ENCODE measurements at regions not wholly inside any gene's neighbourhood (a gene's known extent, or its start where the extent isn't known, plus 50 kb on each side); places are given as distances from the start of the nearest gene placed in this dataset.

- Histone ChIP-seq H3K27me3 (no peaks in the 10 kb centered on the region), H3K9me3 (no peaks in the 10 kb centered on the region), H3K27ac (no peak overlapping the region), H3K4me3 (no peak overlapping the region), H3K4me1 (peaks cover 0 to 13% (median 8%) of the 10 kb centered on the region in 4 donors), H3K36me3 (no peaks in the 10 kb centered on the region)
- intact Hi-C loops (cut with DNase I), result no loop called here
- WGBS, 2 donors, result 86 to 89% methylated on average over 7 of the region's 7 CpGs
- TF ChIP-seq POLR2A (IDR thresholded peaks at IDR 0.05), result no peak
- no peak for TF ChIP-seq EP300 (IDR thresholded peaks at IDR 0.05)
- no peak for TF ChIP-seq CTCF (IDR thresholded peaks at IDR 0.05)
- TF ChIP-seq POLR2AphosphoS5 (IDR thresholded peaks at IDR 0.05), result no peak
- no peak for DNase-seq
Measured at GRCh38 chr3:159923336-159923735, 65.3 kb upstream of the IL12A start.

- WGBS, 2 donors, result 90 to 93% methylated on average over 6 of the region's 6 CpGs
- no peaks in the 10 kb centered on the region for H3K9me3 ChIP-seq
- intact Hi-C loops (cut with DNase I), result no loop called here
- TF ChIP-seq POLR2AphosphoS5 (IDR thresholded peaks at IDR 0.05) (no peak), EP300 (IDR thresholded peaks at IDR 0.05) (no peak), CTCF (IDR thresholded peaks at IDR 0.05) (no peak), POLR2A (IDR thresholded peaks at IDR 0.05) (no peak)
- no peak overlapping the region for H3K27ac ChIP-seq
- no peaks in the 10 kb centered on the region for H3K27me3 ChIP-seq
- H3K36me3 ChIP-seq, result no peaks in the 10 kb centered on the region
- peaks cover 0 to 19% (median 14%) of the 10 kb centered on the region in 4 donors for H3K4me1 ChIP-seq
- no peak overlapping the region for H3K4me3 ChIP-seq
- DNase-seq, result no peak
Measured at GRCh38 chr3:159923956-159924355, 64.7 kb upstream of the IL12A start.

GRCh38 chr3:159924411-159924810 lies 64.2 kb upstream of the IL12A start:
- no peak overlapping the region for H3K27ac ChIP-seq
- no peak overlapping the region for H3K4me3 ChIP-seq
- no peaks in the 10 kb centered on the region for H3K36me3 ChIP-seq
- no peak for DNase-seq
- H3K4me1 ChIP-seq, result peaks cover 0 to 24% (median 18%) of the 10 kb centered on the region in 4 donors
- no peaks in the 10 kb centered on the region for H3K9me3 ChIP-seq
- 91 to 96% methylated on average over 1 of the region's 1 CpG for WGBS, 2 donors
- no peaks in the 10 kb centered on the region for H3K27me3 ChIP-seq
- no peak for TF ChIP-seq CTCF (IDR thresholded peaks at IDR 0.05)
- TF ChIP-seq EP300 (IDR thresholded peaks at IDR 0.05), result no peak
- no peak for TF ChIP-seq POLR2A (IDR thresholded peaks at IDR 0.05)
- no peak for TF ChIP-seq POLR2AphosphoS5 (IDR thresholded peaks at IDR 0.05)
- intact Hi-C loops (cut with DNase I), result no loop called here

GRCh38 chr3:159925248-159925647 lies 63.4 kb upstream of the IL12A start:
- Histone ChIP-seq H3K27ac (no peak overlapping the region), H3K27me3 (no peaks in the 10 kb centered on the region), H3K9me3 (no peaks in the 10 kb centered on the region), H3K4me1 (peaks cover 0 to 28% (median 18%) of the 10 kb centered on the region in 4 donors), H3K4me3 (no peak overlapping the region), H3K36me3 (no peaks in the 10 kb centered on the region)
- TF ChIP-seq POLR2AphosphoS5 (IDR thresholded peaks at IDR 0.05), result no peak
- TF ChIP-seq POLR2A (IDR thresholded peaks at IDR 0.05), result no peak
- no peak for TF ChIP-seq EP300 (IDR thresholded peaks at IDR 0.05)
- TF ChIP-seq CTCF (IDR thresholded peaks at IDR 0.05), result no peak
- no peak for DNase-seq
- 93 to 95% methylated on average over 1 of the region's 1 CpG for WGBS, 2 donors
- intact Hi-C loops (cut with DNase I), result no loop called here

- intact Hi-C loops (cut with DNase I), result no loop called here
- DNase-seq, result no peak
Measured at GRCh38 chr3:159926573-159926972, 62.1 kb upstream of the IL12A start.

More at GRCh38 chr3:159926573-159926972, 62.1 kb upstream of the IL12A start:
- Histone ChIP-seq H3K9me3 (no peaks in the 10 kb centered on the region), H3K27ac (no peak overlapping the region), H3K4me3 (no peak overlapping the region), H3K4me1 (peaks cover 0 to 28% (median 18%) of the 10 kb centered on the region in 4 donors), H3K36me3 (no peaks in the 10 kb centered on the region), H3K27me3 (no peaks in the 10 kb centered on the region)
- WGBS, 2 donors, result 89 to 95% methylated on average over 5 of the region's 5 CpGs
- TF ChIP-seq EP300 (IDR thresholded peaks at IDR 0.05) (no peak), POLR2A (IDR thresholded peaks at IDR 0.05) (no peak), CTCF (IDR thresholded peaks at IDR 0.05) (no peak), POLR2AphosphoS5 (IDR thresholded peaks at IDR 0.05) (no peak)
